Epithelial cell of esophagus (primary cell): ENCODE measurements at regions not wholly inside any gene's neighbourhood (a gene's known extent, or its start where the extent isn't known, plus 50 kb on each side); places are given as distances from the start of the nearest gene placed in this dataset.

ENCODE experiments used
- DNase-seq: peaks from one replicate; pipeline ENCODE4 v3.0.0; 2010; ENCODE audit warnings: low read depth
- H3K4me3 ChIP-seq: 2 replicates; pipeline ENCODE4 v1.5.1; 2011; ENCODE audit warnings: mild to moderate bottlenecking, low read length, control low read depth
- TF ChIP-seq, protein P1 (sequence below): IDR thresholded peaks from 2 replicates; pipeline ENCODE4 v1.5.1; 2011; ENCODE audit warnings: low read depth, mild to moderate bottlenecking, low read length, control low read depth, inconsistent platforms; ENCODE audit not compliant: insufficient read depth; ENCODE audit errors: missing control alignments

DNA sequence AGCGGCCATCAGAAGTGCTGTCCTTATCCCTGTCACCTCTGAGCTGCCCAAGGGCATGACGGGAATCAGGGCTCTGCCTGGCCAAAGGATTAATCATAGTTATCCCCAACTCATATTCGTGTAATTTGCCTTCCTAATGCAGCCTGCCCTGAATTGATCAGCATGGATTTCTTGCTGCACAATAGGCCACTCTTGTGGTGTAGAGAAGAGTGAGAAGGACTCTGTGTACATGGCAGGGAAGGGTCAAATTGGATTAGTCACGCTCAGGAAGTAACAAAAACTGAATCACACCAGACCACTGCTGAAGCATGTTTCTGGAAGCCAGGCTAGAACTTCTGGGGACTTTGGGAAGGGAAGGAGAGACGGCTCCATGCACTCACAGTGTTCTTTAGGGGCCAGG is 227.0 kb downstream of the BUB3 start:
- TF ChIP-seq, protein P1, sequence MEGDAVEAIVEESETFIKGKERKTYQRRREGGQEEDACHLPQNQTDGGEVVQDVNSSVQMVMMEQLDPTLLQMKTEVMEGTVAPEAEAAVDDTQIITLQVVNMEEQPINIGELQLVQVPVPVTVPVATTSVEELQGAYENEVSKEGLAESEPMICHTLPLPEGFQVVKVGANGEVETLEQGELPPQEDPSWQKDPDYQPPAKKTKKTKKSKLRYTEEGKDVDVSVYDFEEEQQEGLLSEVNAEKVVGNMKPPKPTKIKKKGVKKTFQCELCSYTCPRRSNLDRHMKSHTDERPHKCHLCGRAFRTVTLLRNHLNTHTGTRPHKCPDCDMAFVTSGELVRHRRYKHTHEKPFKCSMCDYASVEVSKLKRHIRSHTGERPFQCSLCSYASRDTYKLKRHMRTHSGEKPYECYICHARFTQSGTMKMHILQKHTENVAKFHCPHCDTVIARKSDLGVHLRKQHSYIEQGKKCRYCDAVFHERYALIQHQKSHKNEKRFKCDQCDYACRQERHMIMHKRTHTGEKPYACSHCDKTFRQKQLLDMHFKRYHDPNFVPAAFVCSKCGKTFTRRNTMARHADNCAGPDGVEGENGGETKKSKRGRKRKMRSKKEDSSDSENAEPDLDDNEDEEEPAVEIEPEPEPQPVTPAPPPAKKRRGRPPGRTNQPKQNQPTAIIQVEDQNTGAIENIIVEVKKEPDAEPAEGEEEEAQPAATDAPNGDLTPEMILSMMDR = no peak
- peak; percentile 28 for DNase-seq
- H3K4me3 ChIP-seq = no peak overlapping the region

DNA sequence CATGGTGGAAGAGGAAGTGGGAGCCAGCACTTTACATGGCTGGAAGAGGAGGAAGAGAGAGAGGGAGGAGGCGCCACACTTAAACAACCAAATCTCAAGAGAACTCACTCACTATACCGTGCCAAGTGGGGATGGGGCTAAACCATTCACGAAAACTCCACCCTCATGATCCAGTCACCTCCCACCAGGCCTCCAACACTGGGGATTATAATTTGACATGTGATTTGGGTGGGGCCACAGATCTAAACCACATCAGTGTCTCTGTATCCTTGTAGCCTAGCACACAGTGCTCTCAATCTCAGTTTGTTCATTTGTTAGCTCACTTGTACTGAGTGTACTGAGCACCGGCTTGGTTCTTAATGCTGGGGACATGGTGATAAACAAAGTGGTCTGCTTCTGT is 228.3 kb downstream of the BUB3 start:
- no peak for DNase-seq
- TF ChIP-seq, protein P1 = no peak
- H3K4me3 ChIP-seq = no peak overlapping the region

DNA sequence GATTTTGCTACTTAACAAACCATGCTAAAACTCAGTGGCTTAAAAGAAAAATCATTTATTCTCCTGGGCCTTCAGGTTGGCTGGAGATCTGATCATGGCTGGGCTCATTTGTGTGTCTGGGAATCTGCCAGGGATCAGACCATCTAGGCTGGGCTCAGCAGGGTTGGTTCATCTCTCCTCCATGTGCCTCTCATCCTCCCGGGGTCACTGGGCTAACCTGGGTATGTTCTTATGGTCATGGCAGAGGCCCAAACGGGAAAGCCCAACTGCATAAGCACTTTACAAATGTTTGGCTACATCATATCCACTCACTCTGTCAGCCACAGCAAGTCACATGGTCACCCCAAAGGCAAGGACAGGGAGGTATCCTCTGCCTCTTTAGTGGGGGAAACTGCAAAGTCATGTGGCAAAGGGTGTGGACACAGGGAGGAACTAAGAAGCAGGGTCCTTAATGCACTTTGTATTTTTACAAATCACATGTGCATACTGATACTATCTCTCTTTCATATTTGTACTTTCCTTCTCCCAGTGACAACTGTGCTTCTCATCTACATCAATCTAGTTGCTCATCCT is 231.4 kb downstream of the BUB3 start:
- H3K4me3 ChIP-seq = no peak overlapping the region
- TF ChIP-seq, protein P1 = no peak
- DNase-seq = no peak

DNA sequence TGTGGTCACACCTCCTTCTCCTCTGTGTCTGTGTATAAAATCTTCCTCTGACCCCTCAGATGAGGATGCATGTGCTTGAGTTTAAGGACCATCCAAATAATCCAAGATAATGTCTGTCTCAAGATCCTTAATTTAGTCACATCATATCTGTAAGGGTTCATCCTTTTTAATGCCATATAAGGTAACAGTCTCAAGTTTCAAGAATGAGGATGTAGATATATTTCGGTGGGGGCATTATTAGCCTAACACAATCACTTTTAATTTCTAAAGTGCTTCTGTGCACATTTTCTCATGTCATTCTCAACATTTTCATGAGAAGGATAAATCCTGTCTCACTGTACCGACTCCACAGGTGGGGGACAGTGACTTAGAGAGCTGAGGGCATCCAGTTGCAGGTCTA is 235.3 kb downstream of the BUB3 start:
- DNase-seq = no peak
- TF ChIP-seq, protein P1 = no peak
- no peak overlapping the region for H3K4me3 ChIP-seq

DNA sequence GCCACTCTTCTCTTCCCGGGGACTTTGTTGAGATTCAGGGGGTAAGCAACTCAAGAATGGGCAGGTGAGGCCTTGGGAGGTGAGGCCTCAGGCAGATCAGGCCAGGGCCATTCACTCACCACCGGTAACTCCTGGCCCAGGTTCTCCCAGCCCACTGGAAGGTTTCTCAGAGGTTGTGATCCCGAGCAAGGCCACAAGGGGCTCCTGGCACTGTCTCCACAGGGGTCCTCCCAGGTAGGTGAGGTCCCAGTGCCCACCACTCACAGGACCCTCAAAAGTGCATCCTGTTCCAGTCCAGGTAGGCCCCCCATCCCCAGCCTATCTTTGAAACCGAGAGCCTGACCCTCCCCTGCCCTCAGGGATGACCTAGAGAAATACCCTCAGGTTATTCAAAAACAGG is 236.1 kb downstream of the BUB3 start:
- no peak for DNase-seq
- TF ChIP-seq, protein P1 = no peak

DNA sequence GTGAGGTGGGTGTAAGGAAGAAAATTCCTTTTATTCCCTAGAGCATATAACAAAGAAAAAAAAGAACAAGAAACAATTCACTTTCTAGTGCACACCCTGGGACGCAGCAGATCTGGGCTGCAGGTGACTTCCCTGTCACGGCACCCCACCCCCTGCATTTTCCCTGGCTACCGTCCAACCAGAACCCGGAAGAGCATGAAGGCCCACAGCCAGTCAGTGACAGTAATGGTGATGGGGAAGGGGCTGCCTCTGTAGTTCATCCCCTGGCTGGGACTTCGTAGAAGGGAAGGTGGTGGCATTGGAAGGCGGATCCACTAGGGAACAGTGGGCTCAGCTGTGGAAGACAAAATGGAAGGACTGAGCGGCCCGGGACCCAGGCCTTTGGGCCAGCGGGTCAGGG is 236.7 kb downstream of the BUB3 start:
- DNase-seq = no peak
- TF ChIP-seq, protein P1 = no peak
- H3K4me3 ChIP-seq = no peak overlapping the region

More for the DNA sequence above, 236.1 kb downstream of the BUB3 start:
- H3K4me3 ChIP-seq = no peak overlapping the region
